ENCODE measurements at regions not wholly inside any gene's neighbourhood (a gene's known extent, or its start where the extent isn't known, plus 50 kb on each side); places are given as distances from the start of the nearest gene placed in this dataset.

GRCh38 chr2:4139731-4140130 is 436.4 kb downstream of the DCDC2C start:
- H3K4me1 Mint-ChIP-seq = no peaks in the 10 kb centered on the region
- POLR2A ChIA-PET = no interaction called here
- H3K27ac Mint-ChIP-seq = no peak overlapping the region

GRCh38 chr2:4140281-4140970 is 437.1 kb downstream of the DCDC2C start:
- no peak for TF ChIP-seq CTCF (IDR thresholded peaks at IDR 0.05)
- H3K4me3 Mint-ChIP-seq = no peak overlapping the region
- no peaks in the 10 kb centered on the region for H3K27me3 Mint-ChIP-seq
- CTCF ChIA-PET = no interaction called here
- intact Hi-C loops (cut with micrococcal nuclease) = no loop called here
- POLR2A ChIA-PET = no interaction called here
- no peaks in the 10 kb centered on the region for H3K36me3 Mint-ChIP-seq (ENCODE audit: low read depth)
- no peak overlapping the region for H3K27ac Mint-ChIP-seq
- no peaks in the 10 kb centered on the region for H3K4me1 Mint-ChIP-seq
- H3K9me3 Mint-ChIP-seq = peaks cover 2% of the 10 kb centered on the region
- no peak for ATAC-seq (ENCODE audit: low read depth)
- DNase-seq = no peak

More at GRCh38 chr2:4139731-4140130, 436.4 kb downstream of the DCDC2C start:
- no peak for DNase-seq
- CTCF ChIA-PET = no interaction called here
- H3K9me3 Mint-ChIP-seq = peaks cover 2% of the 10 kb centered on the region
- no peaks in the 10 kb centered on the region for H3K27me3 Mint-ChIP-seq
- no peak for ATAC-seq (ENCODE audit: low read depth)
- no peaks in the 10 kb centered on the region for H3K36me3 Mint-ChIP-seq (ENCODE audit: low read depth)
- intact Hi-C loops (cut with micrococcal nuclease) = no loop called here
- H3K4me3 Mint-ChIP-seq = no peak overlapping the region
- no peak for TF ChIP-seq CTCF (IDR thresholded peaks at IDR 0.05)

GRCh38 chr2:4144731-4145130 is 441.4 kb downstream of the DCDC2C start:
- H3K9me3 Mint-ChIP-seq = peaks cover 7% of the 10 kb centered on the region
- CTCF ChIA-PET = no interaction called here

GRCh38 chr2:4151521-4151920 is 448.1 kb downstream of the DCDC2C start:
- Mint-ChIP-seq H3K36me3 (ENCODE audit: low read depth) (no peaks in the 10 kb centered on the region), H3K4me3 (no peak overlapping the region), H3K9me3 (peaks cover 5% of the 10 kb centered on the region), H3K4me1 (no peaks in the 10 kb centered on the region), H3K27ac (no peak overlapping the region), H3K27me3 (no peaks in the 10 kb centered on the region)
- ATAC-seq (ENCODE audit: low read depth) = no peak
- intact Hi-C loops (cut with micrococcal nuclease) = no loop called here
- DNase-seq = no peak
- CTCF ChIA-PET = no interaction called here
- POLR2A ChIA-PET = no interaction called here
- no peak for TF ChIP-seq CTCF (IDR thresholded peaks at IDR 0.05)

More at GRCh38 chr2:4144731-4145130, 441.4 kb downstream of the DCDC2C start:
- no peaks in the 10 kb centered on the region for H3K36me3 Mint-ChIP-seq (ENCODE audit: low read depth)
- H3K27me3 Mint-ChIP-seq = no peaks in the 10 kb centered on the region
- no peak for DNase-seq
- intact Hi-C loops (cut with micrococcal nuclease) = no loop called here
- H3K4me1 Mint-ChIP-seq = no peaks in the 10 kb centered on the region
- ATAC-seq (ENCODE audit: low read depth) = no peak
- no peak overlapping the region for H3K27ac Mint-ChIP-seq
- POLR2A ChIA-PET = no interaction called here
- no peak for TF ChIP-seq CTCF (IDR thresholded peaks at IDR 0.05)
- no peak overlapping the region for H3K4me3 Mint-ChIP-seq

GRCh38 chr2:4152051-4152450 is 448.7 kb downstream of the DCDC2C start:
- Mint-ChIP-seq H3K9me3 (peaks cover 5% of the 10 kb centered on the region), H3K27me3 (no peaks in the 10 kb centered on the region), H3K36me3 (ENCODE audit: low read depth) (no peaks in the 10 kb centered on the region), H3K27ac (no peak overlapping the region), H3K4me3 (no peak overlapping the region), H3K4me1 (no peaks in the 10 kb centered on the region)
- no peak for DNase-seq
- CTCF ChIA-PET = no interaction called here
- no peak for ATAC-seq (ENCODE audit: low read depth)
- POLR2A ChIA-PET = no interaction called here
- intact Hi-C loops (cut with micrococcal nuclease) = no loop called here
- TF ChIP-seq CTCF (IDR thresholded peaks at IDR 0.05) = no peak

Data from activated B cell treated with CpG ODN at 0.5 μM for 24 hours (primary cell).